ENCODE measurements at regions not wholly inside any gene's neighbourhood (a gene's known extent, or its start where the extent isn't known, plus 50 kb on each side); places are given as distances from the start of the nearest gene placed in this dataset.

DNA sequence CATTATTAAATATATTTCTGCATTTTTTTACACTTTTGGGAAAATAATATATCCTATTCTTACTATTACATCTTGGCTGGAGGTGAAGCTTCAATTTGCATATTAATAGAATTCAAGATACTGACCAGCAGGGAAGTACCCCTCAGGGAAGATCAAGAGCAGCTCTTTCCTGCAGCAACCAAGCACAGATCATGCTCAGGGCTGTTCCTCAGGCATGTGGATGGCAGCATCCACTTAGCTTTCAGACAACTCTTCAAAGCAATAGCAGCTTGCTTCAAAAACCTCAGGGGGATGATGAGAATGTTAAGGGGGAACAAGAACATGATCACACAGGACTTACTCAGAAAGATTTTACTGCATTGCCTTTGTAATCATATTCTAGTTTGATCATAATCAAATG, 731.8 kb downstream of the SEMA5A start:
- POLR2A ChIA-PET, result no interaction called here
- peaks cover 7% of the 10 kb centered on the region; the same call in 1 of the 3 replicates for H3K9me3 ChIP-seq

GRCh38 chr5:8824371-8824770, 721.5 kb downstream of the SEMA5A start:
- H3K4me2 ChIP-seq, result no peak overlapping the region
- DNase-seq (ENCODE audit: low read depth in 1 of 2, low spot score in 1 of 2), result no peak
- H3K27ac ChIP-seq, result no peak overlapping the region
- peaks cover 4% of the 10 kb centered on the region; the same call in 1 of the 3 replicates for H3K9me3 ChIP-seq
- H3K4me1 ChIP-seq, result peaks cover 14% of the 10 kb centered on the region
- no peak for FAIRE-seq
- TF ChIP-seq HES2 (IDR thresholded peaks at IDR 0.05), result no peak
- TF ChIP-seq, protein P1, sequence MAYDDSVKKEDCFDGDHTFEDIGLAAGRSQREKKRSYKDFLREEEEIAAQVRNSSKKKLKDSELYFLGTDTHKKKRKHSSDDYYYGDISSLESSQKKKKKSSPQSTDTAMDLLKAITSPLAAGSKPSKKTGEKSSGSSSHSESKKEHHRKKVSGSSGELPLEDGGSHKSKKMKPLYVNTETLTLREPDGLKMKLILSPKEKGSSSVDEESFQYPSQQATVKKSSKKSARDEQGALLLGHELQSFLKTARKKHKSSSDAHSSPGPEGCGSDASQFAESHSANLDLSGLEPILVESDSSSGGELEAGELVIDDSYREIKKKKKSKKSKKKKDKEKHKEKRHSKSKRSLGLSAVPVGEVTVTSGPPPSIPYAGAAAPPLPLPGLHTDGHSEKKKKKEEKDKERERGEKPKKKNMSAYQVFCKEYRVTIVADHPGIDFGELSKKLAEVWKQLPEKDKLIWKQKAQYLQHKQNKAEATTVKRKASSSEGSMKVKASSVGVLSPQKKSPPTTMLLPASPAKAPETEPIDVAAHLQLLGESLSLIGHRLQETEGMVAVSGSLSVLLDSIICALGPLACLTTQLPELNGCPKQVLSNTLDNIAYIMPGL (CRISPR knock-in tag; IDR thresholded peaks at IDR 0.05; ENCODE audit: borderline replicate concordance), result no peak
- TF ChIP-seq HOXA7 (CRISPR knock-in tag; IDR thresholded peaks at IDR 0.05), result no peak
- TF ChIP-seq FOXS1 (CRISPR knock-in tag; IDR thresholded peaks at IDR 0.05), result no peak
- TF ChIP-seq SMC3 (IDR thresholded peaks at IDR 0.05), result no peak
- TF ChIP-seq PHF8 (IDR thresholded peaks at IDR 0.05; ENCODE audit: borderline replicate concordance, low read depth), result no peak
- TF ChIP-seq SREBF2 (IDR thresholded peaks at IDR 0.05), result no peak
- no peak for TF ChIP-seq EHF (CRISPR knock-in tag; IDR thresholded peaks at IDR 0.05)
- TF ChIP-seq ZFP36 (IDR thresholded peaks at IDR 0.05; ENCODE audit: borderline replicate concordance, partially characterized antibody), result no peak
- no peak for TF ChIP-seq NR3C1 (IDR thresholded peaks at IDR 0.05)
- TF ChIP-seq CBX8 (IDR thresholded peaks at IDR 0.05), result no peak
- no peak for TF ChIP-seq NPAS2 (CRISPR knock-in tag; IDR thresholded peaks at IDR 0.05; ENCODE audit: borderline replicate concordance)
- 9% methylated on average over 1 of the region's 1 CpG for WGBS (ENCODE audit: missing lambda C conversion rate)
- CTCF ChIA-PET, result interaction anchor here (1.3 kb wide), 1 partner anchor 19 kb away, joined by 3 read pairs; no protein-coding TSS in a partner anchor
- no peak for ATAC-seq
- POLR2A ChIA-PET, result no interaction called here
- H3K4me3 ChIP-seq, result no peak overlapping the region

More for the DNA sequence above, 731.8 kb downstream of the SEMA5A start:
- no peak for ATAC-seq
- no peak for FAIRE-seq
- DNase-seq (ENCODE audit: low read depth in 1 of 2, low spot score in 1 of 2), result no peak
- Histone ChIP-seq H3K4me3 (no peak overlapping the region), H3K4me1 (no peaks in the 10 kb centered on the region), H3K27ac (no peak overlapping the region), H3K4me2 (no peak overlapping the region)
- no peak for TF ChIP-seq CEBPB (IDR thresholded peaks at IDR 0.05)
- no peak for TF ChIP-seq RNF2 (IDR thresholded peaks at IDR 0.05; ENCODE audit: borderline replicate concordance, low read depth)
- TF ChIP-seq MAFK (IDR thresholded peaks at IDR 0.05; ENCODE audit: partially characterized antibody), result no peak
- no peak for TF ChIP-seq RCOR1 (IDR thresholded peaks at IDR 0.05; ENCODE audit: low read depth, low read length)
- TF ChIP-seq RARB (CRISPR knock-in tag; IDR thresholded peaks at IDR 0.05), result no peak
- no peak for TF ChIP-seq ZSCAN20 (CRISPR knock-in tag; IDR thresholded peaks at IDR 0.05)
- CTCF ChIA-PET, result no interaction called here

DNA sequence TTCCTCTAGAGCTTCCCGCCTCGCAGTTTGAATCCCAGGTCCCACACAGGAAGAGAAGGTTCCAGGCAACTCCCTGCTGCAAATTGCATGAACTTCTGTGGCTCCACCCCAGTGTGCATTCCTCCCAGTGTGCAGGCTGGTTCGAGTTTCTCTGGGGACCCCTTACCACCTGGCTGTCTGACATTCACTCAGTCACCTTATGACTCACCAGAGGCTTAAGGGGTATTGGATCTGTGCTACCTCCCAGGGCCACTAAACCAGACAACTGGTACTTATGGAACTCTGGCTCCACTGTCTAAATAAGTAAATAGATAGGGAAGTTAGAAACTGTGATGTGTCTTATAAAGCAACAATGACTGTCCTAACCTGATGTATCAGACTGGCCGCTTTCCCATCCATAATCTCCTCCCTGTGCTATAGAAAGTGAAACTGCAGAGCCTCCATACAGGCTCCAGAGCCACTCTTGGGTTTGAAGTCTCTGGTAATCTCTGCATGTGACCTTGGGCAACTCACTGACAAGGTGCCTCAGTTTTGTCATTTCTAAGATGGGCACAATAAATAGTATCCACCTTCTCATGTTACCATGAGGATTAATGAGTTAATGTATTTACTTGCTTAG, 720.6 kb downstream of the SEMA5A start:
- ATAC-seq (no peak), DNase-seq (ENCODE audit: low read depth in 1 of 2, low spot score in 1 of 2) (no peak), FAIRE-seq (no peak)
- Histone ChIP-seq H3K4me3 (no peak overlapping the region), H3K4me1 (peaks cover 14% of the 10 kb centered on the region), H3K4me2 (no peak overlapping the region), H3K27ac (0 out of 6 replicates have a peak overlapping the region, but pooled peaks of 1 of the 2 experiments have one; percentile 26), H3K9me3 (peaks cover 4% of the 10 kb centered on the region; the same call in 1 of the 3 replicates)
- no peak for TF ChIP-seq ELK1 (IDR thresholded peaks at IDR 0.05; ENCODE audit: low read depth, low read length)
- no peak for TF ChIP-seq FOSL2 (IDR thresholded peaks at IDR 0.05)
- no peak for TF ChIP-seq FOSL2 (CRISPR knock-in tag; IDR thresholded peaks at IDR 0.05)
- TF ChIP-seq NR3C1 (IDR thresholded peaks at IDR 0.05), result no peak
- TF ChIP-seq, protein P2, sequence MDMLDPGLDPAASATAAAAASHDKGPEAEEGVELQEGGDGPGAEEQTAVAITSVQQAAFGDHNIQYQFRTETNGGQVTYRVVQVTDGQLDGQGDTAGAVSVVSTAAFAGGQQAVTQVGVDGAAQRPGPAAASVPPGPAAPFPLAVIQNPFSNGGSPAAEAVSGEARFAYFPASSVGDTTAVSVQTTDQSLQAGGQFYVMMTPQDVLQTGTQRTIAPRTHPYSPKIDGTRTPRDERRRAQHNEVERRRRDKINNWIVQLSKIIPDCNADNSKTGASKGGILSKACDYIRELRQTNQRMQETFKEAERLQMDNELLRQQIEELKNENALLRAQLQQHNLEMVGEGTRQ (IDR thresholded peaks at IDR 0.05), result no peak
- no peak for TF ChIP-seq KDM1A (IDR thresholded peaks at IDR 0.05; ENCODE audit: low read depth)
- CTCF ChIA-PET, result no interaction called here
- POLR2A ChIA-PET, result no interaction called here
- 7% methylated on average over 4 of the region's 4 CpGs for whole genome bisulfite sequencing (ENCODE audit: missing lambda C conversion rate)
